Inflammatory macrophage (primary cell): ENCODE measurements at regions not wholly inside any gene's neighbourhood (a gene's known extent, or its start where the extent isn't known, plus 50 kb on each side); places are given as distances from the start of the nearest gene placed in this dataset.
"Not testable (repeated sequence)": the region's sequence is repeated elsewhere in the genome, so short reads cannot be mapped to it uniquely, and the experiment has no call there.

Experiments used
- DNase-seq, 2 donors: peaks; one replicate each; pipeline ENCODE4 v3.0.0-alpha.2; 2020 to 2022

- DNase-seq = no peak
Observed at GRCh38 chr11:69887330-69887729, 68.1 kb upstream of the FGF3 start.

GRCh38 chr11:69887841-69888427, 68.7 kb upstream of the FGF3 start:
- DNase-seq = no peak

- peak; percentile 35 to 62 for DNase-seq
Observed at GRCh38 chr11:69888483-69889181, 69.4 kb upstream of the FGF3 start.

DNA sequence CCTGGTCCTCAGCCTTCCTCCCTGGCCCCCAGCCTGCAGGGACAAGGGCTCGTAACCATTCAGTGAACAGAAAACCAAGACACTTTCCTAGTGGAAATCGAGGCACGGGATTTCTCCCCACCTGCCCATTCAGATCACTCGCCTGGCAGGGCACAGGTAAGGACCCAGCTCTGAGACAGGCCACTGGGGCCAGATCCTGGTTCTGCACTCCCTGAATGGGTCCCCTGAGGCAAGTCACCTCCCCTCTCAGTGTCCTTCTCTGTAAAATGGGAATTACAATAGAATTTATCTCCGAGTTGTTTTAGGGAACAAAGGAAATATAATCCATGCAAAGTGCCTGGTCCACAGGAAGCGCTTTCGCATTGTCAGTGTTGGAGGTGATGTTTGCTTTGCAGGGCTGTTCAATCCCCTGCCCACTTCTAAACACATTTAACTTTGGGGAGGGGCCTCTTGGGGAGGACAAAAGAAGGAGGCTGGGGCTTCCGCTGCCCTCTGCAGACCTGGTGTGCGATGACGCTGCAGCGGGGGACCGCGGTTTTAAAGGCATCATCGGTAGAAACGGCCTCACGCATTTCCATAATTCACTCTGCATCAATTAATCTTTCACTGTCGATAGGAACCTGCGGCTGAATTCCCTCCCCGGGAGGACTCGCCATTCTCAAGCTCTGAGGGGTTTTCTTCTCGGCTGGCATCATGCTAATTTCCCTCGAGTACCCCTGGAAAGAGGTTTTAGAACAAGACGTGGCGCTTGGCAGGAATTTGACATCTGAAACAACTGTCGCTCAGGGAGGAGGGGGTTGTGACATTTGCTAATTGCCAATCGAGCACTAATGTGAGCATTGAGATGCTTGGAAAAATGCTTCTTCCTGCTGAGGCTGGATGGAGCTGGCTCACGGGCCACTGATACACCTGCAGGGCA, 70.4 kb upstream of the FGF3 start:
- no peak for DNase-seq

DNA sequence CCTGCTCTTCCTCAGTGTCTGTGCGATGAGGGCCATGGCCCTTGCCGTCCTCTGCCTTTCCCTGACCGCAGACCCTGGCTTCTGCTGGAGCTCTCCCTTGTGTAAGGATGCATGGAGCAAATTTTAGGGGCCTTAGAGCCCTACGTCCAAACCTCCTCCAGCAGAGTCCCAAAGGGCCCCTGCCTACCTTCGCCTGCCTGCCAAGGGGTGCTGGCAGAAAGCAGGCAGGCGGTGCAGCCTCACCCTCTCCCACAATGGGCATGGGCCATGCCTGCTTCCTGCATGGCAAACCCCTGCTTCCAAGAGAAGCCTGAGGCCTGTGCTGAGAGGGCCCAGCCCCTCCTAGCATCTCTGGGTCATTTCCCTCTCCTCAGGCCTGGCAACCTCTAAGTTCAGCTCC, 71.3 kb upstream of the FGF3 start:
- DNase-seq = no peak

DNA sequence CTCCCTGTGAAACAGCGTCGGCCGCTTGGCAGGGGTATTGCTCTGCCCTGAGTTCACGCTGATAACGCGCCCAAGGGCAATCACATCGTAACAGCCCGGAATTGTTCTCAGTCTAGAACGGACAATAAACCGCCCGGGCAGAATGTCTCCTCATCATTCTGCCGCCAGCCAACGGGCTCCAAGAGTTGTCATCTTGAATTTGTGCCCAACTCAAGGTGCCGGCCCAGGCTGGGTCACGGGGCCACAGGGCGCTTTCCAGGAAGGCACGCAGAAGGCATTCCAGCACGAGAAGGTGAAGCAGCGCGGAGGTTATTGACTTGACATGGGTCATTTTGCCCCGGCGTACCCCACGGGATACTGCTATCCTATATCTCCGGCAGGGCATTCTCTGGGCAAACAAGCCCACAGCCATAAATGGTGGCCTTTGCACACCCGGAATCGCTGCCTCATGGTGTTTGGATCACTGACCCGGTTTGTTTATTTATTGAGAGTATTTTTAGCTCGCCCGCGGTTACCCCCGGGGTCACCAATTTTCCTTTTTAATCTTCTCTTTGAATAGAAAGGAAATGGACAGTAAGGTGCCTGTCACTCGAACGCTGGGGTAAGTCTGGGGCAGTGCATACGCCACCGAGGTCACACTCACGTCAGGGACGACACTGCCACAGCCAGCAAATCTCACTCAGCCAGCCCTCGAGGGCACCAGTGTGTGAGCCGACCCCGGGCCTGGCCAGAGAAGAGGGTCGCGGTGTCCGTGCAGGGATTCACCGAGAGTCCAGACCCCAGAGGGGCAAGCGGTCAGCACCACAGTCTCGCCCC, 72.4 kb upstream of the FGF3 start:
- no peak for DNase-seq

GRCh38 chr11:69892237-69892985, 73.2 kb upstream of the FGF3 start:
- DNase-seq = no peak

DNA sequence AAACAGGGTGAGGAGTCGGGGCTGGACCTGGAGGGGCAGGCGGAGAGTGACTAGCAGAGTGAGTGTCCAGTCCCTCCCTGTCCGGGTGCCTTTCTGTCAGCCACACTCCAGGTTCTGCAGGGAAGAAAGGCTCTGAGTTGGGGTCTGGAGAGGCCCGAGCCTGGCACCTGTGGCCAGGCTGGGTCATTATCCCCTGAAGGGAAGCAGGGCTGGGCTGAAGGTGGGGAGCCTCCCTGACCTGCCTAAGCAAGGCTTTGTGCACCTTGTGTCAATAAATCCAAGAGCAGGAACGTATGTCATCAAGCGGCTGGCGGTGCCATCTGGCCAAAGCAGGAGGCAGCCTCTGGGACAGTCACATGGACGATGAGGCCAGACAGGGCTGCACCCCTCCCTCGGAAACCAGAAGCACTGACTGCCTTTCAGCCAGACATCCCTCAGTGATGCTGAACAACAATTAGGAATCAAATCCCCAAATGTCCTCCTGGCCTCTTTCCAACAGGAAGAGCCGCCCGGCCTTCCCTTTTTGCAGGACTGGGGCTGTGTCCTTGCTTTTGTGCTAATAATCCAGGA, 73.9 kb upstream of the FGF3 start:
- no peak for DNase-seq

DNA sequence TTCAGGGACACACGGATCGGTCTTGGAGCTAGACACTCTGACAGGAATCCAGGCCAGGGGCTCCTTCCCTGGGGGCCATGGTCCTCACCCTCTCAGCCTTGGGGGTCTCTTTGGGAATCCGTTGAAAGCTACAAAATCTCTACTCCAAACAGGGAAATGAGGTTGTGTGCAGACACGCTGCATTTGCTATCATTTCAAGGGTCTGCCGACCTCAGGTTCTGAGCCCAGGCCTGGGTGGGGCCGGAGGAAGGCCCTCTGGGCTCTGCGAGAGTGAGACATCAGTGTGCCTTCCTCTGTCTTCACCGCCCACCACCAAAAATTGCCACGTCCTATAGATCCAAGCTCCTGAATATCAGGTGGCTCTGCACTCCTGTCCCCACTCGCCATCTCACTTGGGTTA, 74.4 kb upstream of the FGF3 start:
- DNase-seq = no peak

GRCh38 chr11:69894181-69894611, 75.0 kb upstream of the FGF3 start:
- no peak for DNase-seq

GRCh38 chr11:69894648-69895047, 75.4 kb upstream of the FGF3 start:
- no peak for DNase-seq

GRCh38 chr11:69896250-69896649, 77.0 kb upstream of the FGF3 start:
- no peak for DNase-seq

DNA sequence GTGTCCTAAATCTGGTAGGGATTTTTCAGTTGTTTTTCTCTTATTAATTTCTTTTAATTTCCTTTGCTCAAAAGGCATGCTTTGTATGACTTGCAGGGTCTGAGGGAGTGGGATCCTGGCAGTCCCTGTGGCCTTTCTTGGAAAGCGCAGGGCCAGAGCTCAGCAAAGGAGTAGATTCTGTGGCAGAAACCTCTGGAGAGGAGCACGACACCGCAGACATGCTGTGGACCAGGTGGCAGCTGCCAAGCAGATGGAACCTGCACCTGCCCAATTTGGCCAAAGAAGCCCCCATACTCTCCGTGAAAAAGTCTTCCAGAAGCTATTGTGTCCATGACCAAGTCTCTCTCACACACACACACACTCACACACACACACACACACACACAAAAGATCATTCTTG, 78.9 kb upstream of the FGF3 start:
- DNase-seq = no peak

GRCh38 chr11:69899957-69900821, 81.0 kb upstream of the FGF3 start:
- no peak for DNase-seq

DNA sequence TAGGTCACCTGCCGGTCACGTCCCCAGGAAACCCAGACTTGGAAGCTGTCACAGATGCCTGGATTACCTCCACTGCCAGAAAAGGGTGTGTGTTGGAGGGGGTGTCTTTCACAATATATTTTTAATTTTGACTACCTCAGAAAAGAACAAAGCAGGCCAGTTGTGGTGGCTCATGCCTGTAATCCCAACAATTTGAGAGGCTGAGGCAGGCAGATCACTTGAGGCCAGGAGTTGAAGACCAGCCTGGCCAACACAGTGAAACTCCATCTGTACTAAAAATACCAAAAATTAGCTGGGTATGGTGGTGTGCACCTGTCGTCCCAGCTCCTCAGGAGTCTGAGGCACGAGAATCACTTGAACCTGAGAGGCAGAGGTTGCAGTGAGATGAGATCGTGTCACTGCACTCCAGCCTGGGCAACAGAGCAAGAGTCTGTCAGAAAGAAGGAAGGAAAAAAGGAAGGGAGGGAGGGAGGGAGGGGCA, 81.6 kb upstream of the FGF3 start:
- not testable (repeated sequence) for DNase-seq

DNA sequence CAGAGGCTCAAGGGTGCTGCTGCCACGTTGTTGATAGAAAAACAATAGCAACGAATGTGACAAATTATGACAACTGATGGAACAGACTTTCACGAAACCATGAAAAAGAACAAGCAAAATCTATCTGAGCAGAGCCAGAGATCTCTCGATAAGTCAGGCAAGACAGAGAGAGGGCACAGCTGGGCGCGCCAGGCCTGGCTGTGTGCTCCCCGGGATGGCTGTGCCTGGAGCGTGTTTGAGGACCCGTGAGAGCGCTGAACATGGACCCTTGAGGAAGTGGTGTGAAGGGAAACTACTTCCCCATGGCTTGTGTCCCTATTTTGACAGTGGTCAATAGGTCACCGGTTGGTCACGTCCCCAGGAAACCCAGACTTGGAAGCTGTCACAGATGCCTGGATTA, 83.1 kb upstream of the FGF3 start:
- no peak for DNase-seq

DNA sequence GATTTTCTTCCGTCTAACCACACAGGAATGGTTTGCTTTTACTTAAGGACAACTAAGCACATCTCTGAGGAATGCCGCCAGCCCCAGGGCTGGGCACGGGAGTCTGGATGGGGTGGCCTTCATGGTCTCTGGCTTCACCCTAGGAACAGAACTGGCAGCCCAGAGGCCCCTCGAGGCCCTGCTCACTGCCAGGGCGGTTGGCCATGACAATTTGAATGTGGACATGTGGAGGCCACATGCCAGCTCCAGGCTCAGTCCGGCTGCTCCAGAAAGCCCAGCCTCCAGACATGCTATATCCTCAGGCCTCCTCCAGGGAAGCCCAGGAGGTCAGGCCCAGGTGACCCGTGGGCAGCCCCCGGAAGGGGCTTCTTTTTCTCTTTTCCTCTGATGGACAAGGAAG, 84.0 kb upstream of the FGF3 start:
- no peak for DNase-seq

DNA sequence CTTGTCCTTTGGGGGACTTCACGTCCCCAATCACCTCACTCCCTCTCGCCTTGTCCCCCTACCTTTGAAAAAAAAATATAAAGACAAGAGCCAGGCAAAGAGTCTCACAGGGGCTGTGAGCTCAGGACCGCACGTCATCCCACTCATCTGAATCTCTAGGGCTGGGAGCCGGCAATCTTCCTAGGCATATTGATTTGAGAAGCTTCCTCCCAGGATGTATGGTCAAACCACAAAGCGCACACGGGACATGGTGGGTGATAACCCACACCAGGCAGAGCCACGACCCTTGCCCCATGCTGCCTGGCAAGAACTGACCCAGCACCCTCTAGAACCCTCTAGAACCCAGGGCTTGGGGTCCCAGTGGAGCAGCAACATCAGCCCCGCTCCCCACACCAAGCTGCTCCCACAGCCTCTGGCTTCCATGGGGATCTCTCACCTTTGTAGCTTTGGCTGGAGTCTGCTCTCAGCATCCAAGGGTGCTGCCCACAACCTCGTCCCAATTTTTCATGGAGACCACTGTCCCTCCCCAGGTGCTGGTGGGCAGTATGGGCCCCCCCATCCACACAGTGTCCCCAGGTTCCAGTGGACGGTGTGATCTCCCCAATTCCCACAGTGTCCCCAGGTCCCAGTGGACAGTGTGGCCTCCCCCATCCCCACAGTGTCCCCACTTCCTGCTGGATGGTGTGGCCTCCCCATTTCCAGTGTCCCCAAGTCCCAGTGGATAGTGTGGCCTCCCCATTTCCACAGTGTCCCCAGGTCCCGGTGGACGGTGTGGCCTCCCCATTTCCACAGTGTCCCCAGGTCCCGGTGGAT, 85.2 kb upstream of the FGF3 start:
- DNase-seq = no peak

DNA sequence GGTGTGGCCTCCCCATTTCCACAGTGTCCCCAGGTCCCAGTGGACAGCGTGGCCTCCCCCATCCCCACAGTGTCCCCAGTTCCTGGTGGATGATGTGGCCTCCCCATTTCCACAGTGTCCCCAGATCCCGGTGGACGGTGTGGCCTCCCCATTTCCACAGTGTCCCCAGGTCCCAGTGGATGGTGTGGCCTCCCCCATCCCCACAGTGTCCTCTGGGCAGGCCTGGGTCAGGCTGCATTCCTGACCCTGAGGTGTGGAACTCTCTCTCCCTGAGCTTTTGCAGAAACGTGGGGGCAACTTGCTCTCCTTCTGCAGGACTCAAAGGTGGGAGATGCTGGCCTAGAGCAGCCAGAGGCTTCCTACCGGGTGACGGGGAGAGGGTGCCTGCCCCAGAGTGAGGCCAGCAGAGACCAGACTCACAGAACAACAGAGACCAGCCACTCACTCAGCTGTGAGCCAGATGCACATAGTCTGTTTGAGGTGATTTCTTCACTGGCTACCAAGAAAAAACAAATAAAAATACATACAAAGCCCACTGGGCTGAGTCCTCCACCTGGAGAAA, 85.8 kb upstream of the FGF3 start:
- DNase-seq = no peak
